NCI-H1092 (cell line): ENCODE measurements at regions not wholly inside any gene's neighbourhood (a gene's known extent, or its start where the extent isn't known, plus 50 kb on each side); places are given as distances from the start of the nearest gene placed in this dataset.

ENCODE experiments used
- DNase-seq: peaks from one replicate; lab custom pipeline; 2025; lab: John Stamatoyannopoulos, UW

DNA sequence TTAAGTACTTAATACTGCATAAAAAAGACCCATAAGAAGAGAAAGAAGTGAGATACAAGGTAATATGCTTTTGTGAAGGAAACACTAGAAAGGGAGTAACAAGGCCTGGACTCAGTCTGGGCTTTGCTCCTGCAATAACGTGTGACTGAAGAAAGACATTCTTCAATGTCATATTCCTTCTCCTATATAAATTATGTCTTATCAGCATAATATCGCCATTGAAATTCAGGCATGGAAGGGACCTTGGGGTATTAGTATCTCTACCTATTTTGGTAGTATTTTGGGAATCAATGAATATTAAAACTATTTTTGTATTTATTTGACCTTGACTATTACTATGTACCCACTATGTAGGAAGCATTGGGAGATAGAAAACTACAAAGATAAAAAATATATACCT, 62.2 kb upstream of the GIMD1 start:
- no peak for DNase-seq

DNA sequence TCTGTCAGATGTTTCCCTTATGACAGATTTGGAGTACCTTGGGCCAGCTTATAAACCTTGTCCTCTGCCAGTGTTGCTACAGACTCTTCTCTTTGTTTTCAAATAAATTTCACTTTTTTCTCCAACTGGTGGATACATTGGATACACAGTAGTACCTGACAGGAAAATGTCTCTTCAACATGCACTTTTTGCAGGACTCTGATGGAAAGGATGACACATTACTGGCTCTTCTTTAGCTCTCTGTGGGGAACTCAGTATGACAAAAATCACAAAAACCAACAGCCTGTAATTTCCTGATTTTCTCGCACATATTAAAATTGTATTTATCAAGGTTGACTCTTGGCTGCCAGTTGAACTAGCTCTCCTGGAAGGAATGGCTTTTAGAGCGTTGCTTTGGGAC, 61.3 kb upstream of the GIMD1 start:
- no peak for DNase-seq

DNA sequence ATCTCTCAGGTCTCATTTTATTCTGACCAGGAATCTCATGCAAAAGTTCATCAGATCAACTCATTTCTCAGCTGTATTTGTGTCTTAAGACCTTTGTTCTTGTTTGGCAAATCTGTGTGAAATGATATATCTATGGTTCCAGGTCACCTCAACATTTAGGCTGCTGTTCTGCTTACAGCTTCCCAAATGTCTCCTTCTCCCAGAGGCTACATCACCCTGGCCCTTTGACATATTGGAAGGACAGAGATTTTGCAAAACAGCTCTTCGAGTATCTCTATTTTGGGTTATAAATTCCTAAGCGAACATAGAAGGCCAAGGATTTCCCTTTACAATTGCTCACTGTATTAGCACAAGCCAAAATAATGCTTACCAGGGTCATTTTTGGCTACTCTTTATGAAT, 57.5 kb upstream of the GIMD1 start:
- DNase-seq = no peak

DNA sequence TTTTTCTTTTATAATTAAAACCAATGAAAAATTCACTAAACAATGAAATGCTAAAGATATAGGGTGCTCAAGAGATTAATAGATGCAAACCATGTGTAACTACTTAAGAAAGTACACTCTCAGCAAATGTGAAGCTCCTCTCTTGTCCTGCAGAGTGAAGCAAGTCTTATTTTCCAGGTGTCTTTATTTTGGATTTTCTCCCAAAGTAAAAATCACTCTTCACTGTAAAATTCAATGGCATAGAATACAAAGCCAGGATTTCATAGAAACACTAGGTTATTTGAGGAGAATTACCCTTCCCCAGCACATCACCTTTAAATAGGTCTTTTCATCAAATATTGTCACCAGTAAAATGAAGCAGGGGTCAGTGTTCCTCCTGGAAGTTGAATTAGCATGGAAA, 57.0 kb upstream of the GIMD1 start:
- DNase-seq = no peak

DNA sequence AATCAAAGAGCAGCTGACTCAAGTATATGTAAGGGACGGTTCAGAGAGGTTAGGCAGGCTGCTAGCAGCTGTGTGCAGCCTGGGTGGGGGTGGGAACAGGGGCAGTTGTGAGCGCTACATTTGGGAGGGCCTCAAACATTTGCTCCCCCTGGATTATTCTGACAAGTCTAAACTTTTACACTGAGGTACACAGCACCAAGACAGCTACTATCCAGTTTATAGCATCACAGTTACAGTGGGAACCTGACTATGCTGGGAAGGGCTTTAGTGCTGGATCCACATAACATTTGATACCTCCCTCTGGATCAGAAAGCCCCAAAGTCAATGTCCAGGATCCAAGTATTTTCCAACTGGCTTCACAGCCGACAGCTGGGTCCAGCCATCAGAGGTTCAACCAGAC, 55.8 kb upstream of the GIMD1 start:
- DNase-seq = no peak

DNA sequence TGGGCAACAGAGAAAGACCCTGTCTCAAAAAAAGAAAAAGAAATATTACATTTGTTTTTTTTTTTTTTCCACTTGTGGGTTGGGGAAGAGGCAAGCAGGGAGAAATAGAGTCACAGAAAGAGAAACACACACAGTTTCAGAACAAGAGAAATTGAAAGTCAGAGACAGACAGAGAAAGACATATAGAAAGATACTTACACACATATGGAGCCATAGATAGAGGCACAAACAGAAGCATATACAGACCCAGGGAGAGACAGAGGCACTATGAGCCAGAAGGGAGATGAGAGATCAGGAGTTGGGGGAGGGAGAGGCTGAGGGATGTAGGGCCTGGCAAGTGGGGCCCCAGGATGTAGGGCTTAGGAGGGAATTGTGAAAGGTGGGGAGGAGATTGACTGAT, 55.2 kb upstream of the GIMD1 start:
- no peak for DNase-seq

DNA sequence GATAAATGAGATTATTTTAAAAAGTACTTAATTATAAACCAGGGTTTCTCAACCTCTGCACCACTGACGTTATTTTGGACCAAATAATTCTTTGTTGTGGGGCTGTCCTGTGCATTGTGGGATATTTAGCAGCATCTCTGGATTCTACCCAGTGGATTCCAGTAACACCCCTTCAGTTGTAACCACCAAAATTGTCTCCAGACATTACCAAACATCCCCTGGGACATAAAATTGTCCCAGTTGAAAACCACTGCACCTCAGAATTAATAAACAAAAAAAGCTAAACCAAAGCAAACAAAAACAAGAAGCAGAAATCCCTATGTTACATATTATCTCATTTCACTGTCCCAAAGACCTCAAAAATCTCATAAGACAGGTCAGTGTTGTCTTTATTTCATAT, 54.2 kb upstream of the GIMD1 start:
- no peak for DNase-seq

DNA sequence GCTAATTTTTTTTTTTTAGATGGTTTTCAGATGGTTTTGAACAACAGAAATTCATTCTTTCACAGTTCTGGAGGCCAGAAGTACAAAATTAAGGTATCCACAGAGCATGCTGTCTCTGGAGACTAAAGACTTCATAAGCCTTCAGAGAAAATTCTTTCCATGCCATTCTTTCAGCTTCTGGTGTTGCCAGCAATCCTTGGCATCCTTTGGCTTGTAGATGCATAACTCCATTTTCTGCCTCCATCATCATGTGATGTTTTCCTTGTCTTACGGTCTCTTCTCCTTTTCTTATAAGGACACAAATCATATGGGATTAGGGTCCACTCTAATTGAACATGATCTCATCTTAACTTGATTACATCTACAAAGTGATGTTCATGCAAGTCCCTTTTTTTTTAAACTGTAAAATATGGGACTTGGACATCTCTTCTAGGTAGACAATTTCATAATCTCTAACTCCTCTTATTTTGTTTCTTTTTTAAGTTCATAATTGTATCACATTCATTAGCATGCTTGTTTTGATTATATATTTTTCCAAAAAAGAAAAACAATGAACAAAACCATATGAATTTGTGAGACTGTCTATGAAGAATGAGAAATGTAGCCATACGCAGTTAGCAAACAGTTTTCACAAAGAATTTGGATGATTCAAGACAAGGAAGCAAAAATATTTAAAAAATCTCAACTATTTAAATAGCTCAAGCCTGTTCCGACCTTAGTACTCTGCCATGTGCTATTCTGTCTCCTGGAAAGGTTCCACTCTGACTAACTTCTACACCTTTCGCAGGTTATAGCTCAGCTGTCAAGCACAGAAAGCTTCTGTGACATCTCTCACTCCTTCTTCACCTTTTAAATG, 53.1 kb upstream of the GIMD1 start:
- no peak for DNase-seq

DNA sequence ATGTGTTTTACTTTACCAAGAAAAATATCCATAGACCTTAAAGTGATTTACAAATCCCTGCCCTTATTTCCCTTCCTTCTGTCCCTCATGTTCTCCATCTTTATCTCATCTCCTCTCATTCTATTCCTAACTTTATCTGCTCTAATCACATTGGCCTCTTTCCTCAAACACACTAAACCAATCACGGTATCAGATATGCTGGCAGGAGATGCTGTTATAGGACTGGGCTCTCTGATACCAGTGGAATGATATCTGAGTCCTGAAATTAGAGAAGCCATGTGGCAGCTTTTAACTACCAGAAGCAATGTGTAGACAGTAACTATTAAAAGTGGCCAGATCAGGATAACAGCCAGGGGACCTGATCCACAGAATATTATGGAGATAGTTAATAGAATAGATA, 49.9 kb upstream of the GIMD1 start:
- DNase-seq = no peak
